ENCODE measurements at regions not wholly inside any gene's neighbourhood (a gene's known extent, or its start where the extent isn't known, plus 50 kb on each side); places are given as distances from the start of the nearest gene placed in this dataset.

- Histone ChIP-seq H2AFZ (replicated peaks) (no peak overlapping the region), H3F3A (ENCODE audit: low read depth) (no peaks in the 10 kb centered on the region), H3K9ac (no peak overlapping the region), H3K79me2 (ENCODE audit: low read depth) (no peaks in the 10 kb centered on the region), H4K20me1 (ENCODE audit: low read depth) (no peaks in the 10 kb centered on the region), H3K27ac (no peak overlapping the region), H3K9me3 (ENCODE audit: low read depth) (no peaks in the 10 kb centered on the region), H3K36me3 (no peaks in the 10 kb centered on the region), H3K4me1 (no peaks in the 10 kb centered on the region), H3K27me3 (no peaks in the 10 kb centered on the region), H3K4me3 (no peak overlapping the region), H3K4me2 (no peak overlapping the region)
- Mint-ChIP-seq H3K36me3 (no peaks in the 10 kb centered on the region), H3K4me3 (no peak overlapping the region), H3K4me1 (no peaks in the 10 kb centered on the region), H3K27me3 (ENCODE audit: insufficient read depth, low read depth) (peaks cover 2% of the 10 kb centered on the region), H3K9me3 (no peaks in the 10 kb centered on the region), H3K27ac (no peak overlapping the region)
- DNase-seq (ENCODE audit: low spot score), result no peak
- no peak for TF ChIP-seq EZH2phosphoT487 (IDR thresholded peaks at IDR 0.05)
- no peak for TF ChIP-seq EZH2 (IDR thresholded peaks at IDR 0.05)
- TF ChIP-seq, protein P1, sequence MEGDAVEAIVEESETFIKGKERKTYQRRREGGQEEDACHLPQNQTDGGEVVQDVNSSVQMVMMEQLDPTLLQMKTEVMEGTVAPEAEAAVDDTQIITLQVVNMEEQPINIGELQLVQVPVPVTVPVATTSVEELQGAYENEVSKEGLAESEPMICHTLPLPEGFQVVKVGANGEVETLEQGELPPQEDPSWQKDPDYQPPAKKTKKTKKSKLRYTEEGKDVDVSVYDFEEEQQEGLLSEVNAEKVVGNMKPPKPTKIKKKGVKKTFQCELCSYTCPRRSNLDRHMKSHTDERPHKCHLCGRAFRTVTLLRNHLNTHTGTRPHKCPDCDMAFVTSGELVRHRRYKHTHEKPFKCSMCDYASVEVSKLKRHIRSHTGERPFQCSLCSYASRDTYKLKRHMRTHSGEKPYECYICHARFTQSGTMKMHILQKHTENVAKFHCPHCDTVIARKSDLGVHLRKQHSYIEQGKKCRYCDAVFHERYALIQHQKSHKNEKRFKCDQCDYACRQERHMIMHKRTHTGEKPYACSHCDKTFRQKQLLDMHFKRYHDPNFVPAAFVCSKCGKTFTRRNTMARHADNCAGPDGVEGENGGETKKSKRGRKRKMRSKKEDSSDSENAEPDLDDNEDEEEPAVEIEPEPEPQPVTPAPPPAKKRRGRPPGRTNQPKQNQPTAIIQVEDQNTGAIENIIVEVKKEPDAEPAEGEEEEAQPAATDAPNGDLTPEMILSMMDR (IDR thresholded peaks at IDR 0.05), result no peak
These were observed 1012.0 kb downstream of the FLRT2 start for GRCh38 chr14:86541972-86542371.

DNA sequence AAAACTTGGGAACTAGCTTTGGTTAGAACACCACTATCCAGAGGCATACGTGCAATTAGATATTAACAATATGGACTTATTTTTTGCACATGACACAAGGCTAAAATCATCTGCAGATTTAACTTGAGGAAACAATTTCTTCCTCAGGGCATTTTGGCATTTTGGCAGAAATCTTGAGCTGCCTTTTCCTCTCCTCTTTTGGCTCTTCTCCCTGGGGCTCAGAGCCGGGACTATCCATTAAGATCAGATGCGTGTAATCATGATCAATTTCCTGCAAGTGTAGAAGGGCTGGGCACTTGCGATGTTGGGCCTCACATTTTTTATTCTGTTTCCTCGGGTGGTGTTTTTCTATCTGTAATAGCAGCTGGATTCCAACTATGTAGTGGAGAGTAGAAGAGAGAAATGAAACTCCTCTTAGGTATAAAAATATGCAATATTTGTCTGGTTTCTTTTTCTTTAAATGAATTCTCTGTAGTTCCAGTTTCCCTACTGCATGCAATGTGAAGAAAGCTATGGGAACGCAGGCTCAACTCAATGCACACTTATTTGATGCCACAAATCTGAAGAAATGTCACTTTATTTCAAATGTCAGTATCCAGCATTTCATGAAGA, 1010.8 kb downstream of the FLRT2 start:
- no peak overlapping the region for H3K4me2 ChIP-seq
- no peak overlapping the region for H3K4me3 ChIP-seq
- no peak overlapping the region for H3K27ac ChIP-seq
- H3K36me3 Mint-ChIP-seq, result no peaks in the 10 kb centered on the region
- no peaks in the 10 kb centered on the region for H3K9me3 ChIP-seq (ENCODE audit: low read depth)
- no peak overlapping the region for H2AFZ ChIP-seq (replicated peaks)
- no peaks in the 10 kb centered on the region for H3K9me3 Mint-ChIP-seq
- no peaks in the 10 kb centered on the region for H3K4me1 ChIP-seq
- H3K4me1 Mint-ChIP-seq, result no peaks in the 10 kb centered on the region
- no peaks in the 10 kb centered on the region for H3K27me3 ChIP-seq
- no peak overlapping the region for H3K9ac ChIP-seq
- no peaks in the 10 kb centered on the region for H3K79me2 ChIP-seq (ENCODE audit: low read depth)
- no peaks in the 10 kb centered on the region for H4K20me1 ChIP-seq (ENCODE audit: low read depth)
- H3K27me3 Mint-ChIP-seq (ENCODE audit: insufficient read depth, low read depth), result peaks cover 2% of the 10 kb centered on the region
- H3K36me3 ChIP-seq, result no peaks in the 10 kb centered on the region
- no peak overlapping the region for H3K27ac Mint-ChIP-seq
- no peaks in the 10 kb centered on the region for H3F3A ChIP-seq (ENCODE audit: low read depth)
- no peak overlapping the region for H3K4me3 Mint-ChIP-seq
- TF ChIP-seq EZH2phosphoT487 (IDR thresholded peaks at IDR 0.05), result no peak
- DNase-seq (ENCODE audit: low spot score), result no peak

DNA sequence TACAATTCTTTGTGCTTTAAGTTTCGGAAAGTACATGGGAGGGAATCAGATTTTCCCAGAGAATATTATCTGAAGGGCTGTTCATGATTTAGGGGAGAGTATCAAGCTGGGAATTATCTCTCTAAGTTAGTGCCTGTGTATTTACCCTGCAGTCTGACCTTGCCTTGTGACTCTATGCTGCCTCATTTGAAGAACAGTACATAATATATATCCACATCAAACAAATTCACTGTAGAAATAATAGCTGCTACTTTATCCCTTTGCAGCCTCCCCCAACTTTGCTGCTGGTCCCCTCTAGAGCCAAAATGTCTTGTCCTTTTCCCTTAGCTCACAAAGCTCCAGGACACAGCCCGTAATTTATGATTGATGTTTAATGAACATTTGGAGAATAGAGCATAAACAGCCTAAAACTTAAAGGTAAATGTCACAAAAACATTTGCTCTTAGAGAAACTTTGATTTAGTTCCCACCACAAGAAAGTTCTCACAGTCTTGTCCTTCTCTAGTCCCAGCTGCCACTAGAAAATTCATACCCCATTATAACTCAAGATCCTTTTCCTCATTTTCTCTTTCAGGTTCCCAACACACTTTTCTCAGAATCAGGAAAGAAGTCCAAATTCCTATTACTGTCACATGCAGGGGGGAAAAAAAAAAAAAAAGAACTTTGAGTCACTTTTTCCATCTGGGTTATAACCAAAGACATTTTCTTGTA, 1009.6 kb downstream of the FLRT2 start:
- H3K79me2 ChIP-seq (ENCODE audit: low read depth), result no peaks in the 10 kb centered on the region
- H2AFZ ChIP-seq (replicated peaks), result no peak overlapping the region
- peaks cover 2% of the 10 kb centered on the region for H3K27me3 Mint-ChIP-seq (ENCODE audit: insufficient read depth, low read depth)
- H3K4me3 Mint-ChIP-seq, result no peak overlapping the region
- H3K27ac Mint-ChIP-seq, result no peak overlapping the region
- H3F3A ChIP-seq (ENCODE audit: low read depth), result no peaks in the 10 kb centered on the region
- H4K20me1 ChIP-seq (ENCODE audit: low read depth), result no peaks in the 10 kb centered on the region
- no peak for DNase-seq (ENCODE audit: low spot score)
- H3K36me3 ChIP-seq, result no peaks in the 10 kb centered on the region
- no peak for TF ChIP-seq EZH2phosphoT487 (IDR thresholded peaks at IDR 0.05)
- no peaks in the 10 kb centered on the region for H3K4me1 ChIP-seq
- no peak overlapping the region for H3K4me2 ChIP-seq
- H3K9me3 Mint-ChIP-seq, result no peaks in the 10 kb centered on the region
- H3K27me3 ChIP-seq, result no peaks in the 10 kb centered on the region
- no peaks in the 10 kb centered on the region for H3K4me1 Mint-ChIP-seq
- H3K4me3 ChIP-seq, result no peak overlapping the region
- no peak overlapping the region for H3K9ac ChIP-seq
- H3K36me3 Mint-ChIP-seq, result no peaks in the 10 kb centered on the region
- H3K9me3 ChIP-seq (ENCODE audit: low read depth), result no peaks in the 10 kb centered on the region
- H3K27ac ChIP-seq, result no peak overlapping the region

- Mint-ChIP-seq H3K27ac (no peak overlapping the region), H3K4me1 (no peaks in the 10 kb centered on the region), H3K36me3 (no peaks in the 10 kb centered on the region), H3K9me3 (no peaks in the 10 kb centered on the region), H3K4me3 (no peak overlapping the region), H3K27me3 (ENCODE audit: insufficient read depth, low read depth) (peaks cover 2% of the 10 kb centered on the region)
- H3K36me3 ChIP-seq, result no peaks in the 10 kb centered on the region
- no peak overlapping the region for H3K4me3 ChIP-seq
- no peaks in the 10 kb centered on the region for H3K9me3 ChIP-seq (ENCODE audit: low read depth)
- no peaks in the 10 kb centered on the region for H3K79me2 ChIP-seq (ENCODE audit: low read depth)
- H3K27me3 ChIP-seq, result no peaks in the 10 kb centered on the region
- H3K4me1 ChIP-seq, result no peaks in the 10 kb centered on the region
- TF ChIP-seq EZH2phosphoT487 (IDR thresholded peaks at IDR 0.05), result no peak
- no peak for TF ChIP-seq EZH2 (IDR thresholded peaks at IDR 0.05)
- TF ChIP-seq, protein P1 (IDR thresholded peaks at IDR 0.05), result no peak
- H4K20me1 ChIP-seq (ENCODE audit: low read depth), result no peaks in the 10 kb centered on the region
- H3K9ac ChIP-seq, result no peak overlapping the region
- H3K4me2 ChIP-seq, result no peak overlapping the region
- no peak overlapping the region for H3K27ac ChIP-seq
- no peaks in the 10 kb centered on the region for H3F3A ChIP-seq (ENCODE audit: low read depth)
- H2AFZ ChIP-seq (replicated peaks), result no peak overlapping the region
- DNase-seq (ENCODE audit: low spot score), result no peak
These were observed 1003.9 kb downstream of the FLRT2 start for GRCh38 chr14:86533834-86534233.

Data from neural progenitor cell (in vitro differentiated cells).